GM23338 (cell line): ENCODE measurements at regions not wholly inside any gene's neighbourhood (a gene's known extent, or its start where the extent isn't known, plus 50 kb on each side); places are given as distances from the start of the nearest gene placed in this dataset.
A peak's percentile ranks its signal among the peaks of the same experiment; 100 is the strongest.

Experiments used
- ATAC-seq: fragments of 200-7000 bp; cut with Tn5 transposase; 3 replicates; pipeline ENCODE4 v1.9.1; 2020
- DNase-seq: peaks from one replicate; pipeline ENCODE4 v3.0.0-alpha.2; 2015; ENCODE audit warnings: low spot score
- H2AFZ ChIP-seq: fragments of 200-600 bp; sonication (generic); 2 replicates; pipeline ENCODE4 v1.8.0; 2016; ENCODE audit warnings: antibody characterized with exemption, mild to moderate bottlenecking, moderate library complexity
- H3F3A ChIP-seq: fragments of 200-600 bp; sonication (generic); replicated peaks from 2 replicates; pipeline ENCODE4 v1.8.0; 2017; ENCODE audit warnings: antibody characterized with exemption, mixed run types, low read depth
- H3K27ac ChIP-seq: fragments of 200-600 bp; sonication (generic); 2 replicates; pipeline ENCODE4 v1.6.1; 2016; ENCODE audit warnings: low read depth
- H3K27me3 ChIP-seq: fragments of 200-600 bp; sonication (generic); 2 replicates; pipeline ENCODE4 v1.8.0; 2016; ENCODE audit warnings: mild to moderate bottlenecking, mixed run types, moderate library complexity; ENCODE audit not compliant: insufficient read depth
- H3K36me3 ChIP-seq: fragments of 200-600 bp; sonication (generic); 2 replicates; pipeline ENCODE4 v1.8.0; 2016; ENCODE audit warnings: mild to moderate bottlenecking; ENCODE audit not compliant: insufficient read depth
- H3K4me1 ChIP-seq: fragments of 200-600 bp; sonication (generic); 2 replicates; pipeline ENCODE4 v1.8.0; 2016; ENCODE audit warnings: mild to moderate bottlenecking, moderate library complexity; ENCODE audit not compliant: insufficient read depth
- H3K4me2 ChIP-seq: fragments of 200-600 bp; sonication (generic); 2 replicates; pipeline ENCODE4 v1.7.1; 2017; ENCODE audit warnings: mixed run types
- H3K4me3 ChIP-seq: fragments of 200-600 bp; sonication (generic); 2 replicates; pipeline ENCODE4 v1.6.1; 2016; ENCODE audit warnings: mixed run types
- H3K79me2 ChIP-seq: fragments of 200-600 bp; sonication (generic); replicated peaks from 2 replicates; pipeline ENCODE4 v1.8.0; 2017; ENCODE audit warnings: mild to moderate bottlenecking; ENCODE audit not compliant: insufficient read depth
- H3K9me2 ChIP-seq: fragments of 200-600 bp; sonication (generic); 2 replicates; pipeline ENCODE4 v1.8.0; 2017; ENCODE audit not compliant: insufficient read depth
- H4K20me1 ChIP-seq: fragments of 200-600 bp; sonication (generic); replicated peaks from 2 replicates; pipeline ENCODE4 v1.8.0; 2017; ENCODE audit warnings: mild to moderate bottlenecking; ENCODE audit not compliant: insufficient read depth
- H3K27ac Mint-ChIP-seq: 2 replicates; pipeline ENCODE4 v1.8.0; 2020; ENCODE audit warnings: inconsistent platforms, mild to moderate bottlenecking, moderate library complexity, mixed read lengths
- H3K27me3 Mint-ChIP-seq: 3 replicates; pipeline ENCODE4 v1.8.0; 2022; ENCODE audit warnings: low read depth, mild to moderate bottlenecking, moderate library complexity, mixed read lengths, inconsistent platforms; ENCODE audit not compliant: insufficient read depth, poor library complexity
- H3K36me3 Mint-ChIP-seq: 3 replicates; pipeline ENCODE4 v1.8.0; 2021; ENCODE audit warnings: low read depth, mild to moderate bottlenecking, inconsistent platforms, moderate library complexity, mixed read lengths
- H3K4me1 Mint-ChIP-seq: 3 replicates; pipeline ENCODE4 v1.8.0; 2020; ENCODE audit warnings: mild to moderate bottlenecking, inconsistent platforms, mixed read lengths
- H3K4me3 Mint-ChIP-seq: 3 replicates; pipeline ENCODE4 v1.8.0; 2021; ENCODE audit warnings: moderate library complexity, mild to moderate bottlenecking, inconsistent platforms, mixed read lengths
- H3K9me3 Mint-ChIP-seq: 3 replicates; pipeline ENCODE4 v1.8.0; 2020; ENCODE audit warnings: moderate library complexity, mild to moderate bottlenecking, inconsistent platforms, mixed read lengths
- ETS1 ChIP-seq: IDR thresholded peaks from 2 replicates; pipeline ENCODE4 v1.6.1; 2016; ENCODE audit warnings: antibody characterized with exemption
- EZH2 ChIP-seq: fragments of 200-600 bp; sonication (generic); IDR thresholded peaks from one replicate; pipeline ENCODE4 v1.8.0; 2017; ENCODE audit warnings: antibody characterized with exemption, mild to moderate bottlenecking, low read depth; ENCODE audit not compliant: unreplicated experiment
- NANOG ChIP-seq: IDR thresholded peaks from 2 replicates; pipeline ENCODE4 v1.6.1; 2016; ENCODE audit warnings: antibody characterized with exemption, borderline replicate concordance
- POLR2AphosphoS5 ChIP-seq: IDR thresholded peaks from 2 replicates; pipeline ENCODE4 v1.6.1; 2016; ENCODE audit warnings: antibody characterized with exemption, low read depth
- ZNF462 ChIP-seq: fragments of 250-450 bp; sonication (Bioruptor Pico); IDR thresholded peaks from 2 replicates; pipeline ENCODE4 v1.5.0; 2020; ENCODE audit warnings: mild to moderate bottlenecking, moderate library complexity
- TF ChIP-seq, protein P1 (sequence below), 2 experiments: fragments of 200-600 bp in 1 of 2; sonication (generic) in 1 of 2; conservative IDR thresholded peaks; 2 replicates each; pipeline versions ENCODE4 v1.5.1 to v1.6.1; 2016 to 2017; ENCODE audit warnings: antibody characterized with exemption in 2 of 2, low read depth in 2 of 2, mild to moderate bottlenecking in 2 of 2, moderate library complexity in 1 of 2

- no peaks in the 10 kb centered on the region for H3F3A ChIP-seq
- H3K27ac Mint-ChIP-seq, result no peak overlapping the region
- H3K4me3 Mint-ChIP-seq, result no peak overlapping the region
- no peaks in the 10 kb centered on the region for H3K36me3 Mint-ChIP-seq
- no peaks in the 10 kb centered on the region for H3K79me2 ChIP-seq
- H3K4me3 ChIP-seq, result no peak overlapping the region
- peaks cover 2% of the 10 kb centered on the region for H3K27me3 Mint-ChIP-seq
- H3K9me3 Mint-ChIP-seq, result no peaks in the 10 kb centered on the region
- ATAC-seq (peak; percentile 99), DNase-seq (peak; percentile 89)
- H3K36me3 ChIP-seq, result no peaks in the 10 kb centered on the region
- 0 out of 2 replicates have a peak, but pooled peaks cover 4% of the 10 kb centered on the region for H4K20me1 ChIP-seq
- H3K27me3 ChIP-seq, result no peaks in the 10 kb centered on the region
- H3K27ac ChIP-seq, result no peak overlapping the region
- peaks cover 8% of the 10 kb centered on the region; the same call in 2 of the 3 replicates for H3K4me1 Mint-ChIP-seq
- TF ChIP-seq, protein P1, sequence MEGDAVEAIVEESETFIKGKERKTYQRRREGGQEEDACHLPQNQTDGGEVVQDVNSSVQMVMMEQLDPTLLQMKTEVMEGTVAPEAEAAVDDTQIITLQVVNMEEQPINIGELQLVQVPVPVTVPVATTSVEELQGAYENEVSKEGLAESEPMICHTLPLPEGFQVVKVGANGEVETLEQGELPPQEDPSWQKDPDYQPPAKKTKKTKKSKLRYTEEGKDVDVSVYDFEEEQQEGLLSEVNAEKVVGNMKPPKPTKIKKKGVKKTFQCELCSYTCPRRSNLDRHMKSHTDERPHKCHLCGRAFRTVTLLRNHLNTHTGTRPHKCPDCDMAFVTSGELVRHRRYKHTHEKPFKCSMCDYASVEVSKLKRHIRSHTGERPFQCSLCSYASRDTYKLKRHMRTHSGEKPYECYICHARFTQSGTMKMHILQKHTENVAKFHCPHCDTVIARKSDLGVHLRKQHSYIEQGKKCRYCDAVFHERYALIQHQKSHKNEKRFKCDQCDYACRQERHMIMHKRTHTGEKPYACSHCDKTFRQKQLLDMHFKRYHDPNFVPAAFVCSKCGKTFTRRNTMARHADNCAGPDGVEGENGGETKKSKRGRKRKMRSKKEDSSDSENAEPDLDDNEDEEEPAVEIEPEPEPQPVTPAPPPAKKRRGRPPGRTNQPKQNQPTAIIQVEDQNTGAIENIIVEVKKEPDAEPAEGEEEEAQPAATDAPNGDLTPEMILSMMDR (conservative IDR thresholded peaks at IDR 0.05; ENCODE audit: low read depth in 2 of 2), result peak; percentile 80
- TF ChIP-seq POLR2AphosphoS5, result no peak
- no peak overlapping the region for H3K4me2 ChIP-seq
- H3K9me2 ChIP-seq, result no peaks in the 10 kb centered on the region
- H2AFZ ChIP-seq, result no peak overlapping the region
- H3K4me1 ChIP-seq, result no peaks in the 10 kb centered on the region
Measured at GRCh38 chr17:34527908-34528470, 51.4 kb upstream of the TMEM132E start.

DNA sequence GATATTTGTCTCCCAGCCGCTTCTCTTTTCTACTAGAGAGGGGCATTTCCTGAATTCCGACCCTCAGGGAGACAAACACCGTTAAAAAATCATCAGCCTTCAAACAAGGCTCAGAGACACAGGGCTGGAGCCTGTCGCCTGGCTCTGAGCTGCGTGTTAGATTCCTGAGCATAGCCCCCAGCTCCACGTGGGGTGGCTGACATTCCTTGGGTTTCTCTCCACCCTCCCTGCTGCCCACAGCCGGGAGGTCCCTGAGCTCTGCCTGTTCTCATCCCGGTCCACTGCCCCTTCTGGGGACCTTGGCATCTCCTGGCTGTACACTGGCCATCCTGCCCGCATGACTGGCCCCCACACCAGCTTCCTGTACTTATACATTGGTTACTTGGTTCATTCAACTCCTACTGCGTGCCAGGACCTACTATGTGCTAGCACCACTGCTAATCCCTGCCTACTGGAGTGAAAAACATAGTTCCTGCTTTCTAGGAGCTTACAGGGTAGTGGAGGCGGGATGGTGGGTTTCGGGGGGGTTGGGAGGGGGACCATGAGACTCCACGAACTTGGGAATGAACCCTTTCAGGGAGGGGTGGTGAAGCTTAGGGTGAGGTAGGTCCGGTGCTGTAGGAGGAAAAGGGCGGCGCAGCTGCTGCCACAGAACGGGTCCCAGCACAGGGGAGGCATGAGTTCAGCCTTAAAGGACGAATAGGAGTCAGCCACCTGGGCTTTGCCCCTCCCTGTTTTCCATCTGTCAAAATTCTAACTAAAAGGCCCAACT, 52.1 kb upstream of the TMEM132E start:
- H3K27ac Mint-ChIP-seq, result no peak overlapping the region
- H3K9me3 Mint-ChIP-seq, result no peaks in the 10 kb centered on the region
- H2AFZ ChIP-seq, result no peak overlapping the region
- H3K27me3 ChIP-seq, result no peaks in the 10 kb centered on the region
- H3K36me3 ChIP-seq, result no peaks in the 10 kb centered on the region
- ATAC-seq (peak; percentile 62), DNase-seq (no peak)
- peaks cover 2% of the 10 kb centered on the region for H3K27me3 Mint-ChIP-seq
- H3K79me2 ChIP-seq, result no peaks in the 10 kb centered on the region
- H3F3A ChIP-seq, result no peaks in the 10 kb centered on the region
- H3K4me3 Mint-ChIP-seq, result no peak overlapping the region
- no peaks in the 10 kb centered on the region for H3K9me2 ChIP-seq
- H3K27ac ChIP-seq, result no peak overlapping the region
- 0 out of 2 replicates have a peak, but pooled peaks cover 4% of the 10 kb centered on the region for H4K20me1 ChIP-seq
- H3K36me3 Mint-ChIP-seq, result no peaks in the 10 kb centered on the region
- H3K4me2 ChIP-seq, result no peak overlapping the region
- H3K4me1 Mint-ChIP-seq, result peaks cover 8% of the 10 kb centered on the region; the same call in 2 of the 3 replicates
- H3K4me1 ChIP-seq, result no peaks in the 10 kb centered on the region
- no peak overlapping the region for H3K4me3 ChIP-seq
- TF ChIP-seq, protein P1 (conservative IDR thresholded peaks at IDR 0.05; ENCODE audit: low read depth in 2 of 2), result no peak
- TF ChIP-seq ZNF462 (CRISPR knock-in tag), result no peak
- no peak for TF ChIP-seq ETS1
- no peak for TF ChIP-seq EZH2
- TF ChIP-seq POLR2AphosphoS5, result no peak
- TF ChIP-seq NANOG, result no peak
